Calu3 (cell line): ENCODE measurements at regions not wholly inside any gene's neighbourhood (a gene's known extent, or its start where the extent isn't known, plus 50 kb on each side); places are given as distances from the start of the nearest gene placed in this dataset.

Experiments used
- BruUV-seq: library from RNA; stranded (reverse); fragments of 400-500 nt; replicated peaks from 2 replicates; lab custom pipeline; 2021; lab: Mats Ljungman, UMichigan
- CTCF ChIA-PET: fragments of 300-600 bp; sonication (Branson Sonifier 250); formaldehyde crosslinking; loops from one replicate; lab custom pipeline; 2022; ENCODE audit warnings: antibody characterized with exemption; lab: Charles Lee
- DNase-seq: peaks from one replicate; pipeline ENCODE4 v3.0.0; 2022
- H3K27ac Mint-ChIP-seq: one replicate; pipeline ENCODE4 v1.8.0; 2022; ENCODE audit warnings: mixed read lengths; ENCODE audit not compliant: unreplicated experiment
- H3K27me3 Mint-ChIP-seq: one replicate; pipeline ENCODE4 v1.8.0; 2022; ENCODE audit warnings: mixed read lengths; ENCODE audit not compliant: unreplicated experiment
- H3K36me3 Mint-ChIP-seq: one replicate; pipeline ENCODE4 v1.8.0; 2022; ENCODE audit warnings: mild to moderate bottlenecking, moderate library complexity, mixed read lengths; ENCODE audit not compliant: insufficient read depth, unreplicated experiment
- H3K4me1 Mint-ChIP-seq: one replicate; pipeline ENCODE4 v1.8.0; 2022; ENCODE audit warnings: mild to moderate bottlenecking, low read depth, mixed read lengths; ENCODE audit not compliant: unreplicated experiment
- H3K4me3 Mint-ChIP-seq: one replicate; pipeline ENCODE4 v1.8.0; 2022; ENCODE audit warnings: mild to moderate bottlenecking, low read depth, moderate library complexity, mixed read lengths; ENCODE audit not compliant: unreplicated experiment
- H3K9me3 Mint-ChIP-seq: one replicate; pipeline ENCODE4 v1.8.0; 2022; ENCODE audit warnings: low read depth, mixed read lengths; ENCODE audit not compliant: unreplicated experiment
- intact Hi-C: fragments of 100-400 bp; cut with micrococcal nuclease; formaldehyde crosslinking; loops from one replicate; pipeline ENCODE4 v1.10.0; 2022; ENCODE audit not compliant: unreplicated experiment
- TF ChIP-seq, protein P1 (sequence below): fragments of 200-600 bp; IDR thresholded peaks from one replicate; pipeline ENCODE4 v1.8.0; 2022; ENCODE audit warnings: antibody characterized with exemption; ENCODE audit not compliant: unreplicated experiment

DNA sequence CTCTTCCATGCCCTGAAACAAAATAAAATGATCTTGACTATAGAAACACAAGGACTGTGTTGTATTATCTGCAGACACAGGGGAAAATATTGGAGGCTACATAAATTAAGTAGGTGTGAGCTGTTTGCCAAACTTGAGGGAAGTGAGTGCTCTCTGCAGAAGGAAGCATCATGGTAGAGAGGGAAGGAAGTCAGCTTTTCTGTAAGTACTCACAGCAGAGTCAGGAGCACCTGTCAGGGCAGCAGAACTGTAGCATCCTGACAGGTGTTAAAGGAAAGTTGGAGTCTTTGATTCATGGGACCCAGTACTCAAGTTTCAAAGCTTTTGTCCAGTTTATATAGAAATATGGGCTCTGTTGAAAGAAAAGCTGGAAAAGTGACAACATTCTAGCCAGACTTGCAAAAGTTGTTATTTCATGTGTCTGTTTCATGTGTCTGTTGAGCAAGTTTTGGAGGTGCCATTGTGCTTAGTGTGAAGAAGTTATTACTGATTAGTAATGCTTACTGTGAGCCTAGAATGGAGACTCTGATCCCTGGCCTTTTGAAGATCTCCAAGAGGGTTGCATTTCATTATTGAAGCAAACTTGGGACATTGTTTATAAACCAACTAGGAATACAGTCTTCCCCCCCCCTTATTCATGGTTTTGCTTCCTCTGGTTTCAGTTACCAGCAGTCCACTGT, 194.7 kb downstream of the SPATA31D1 start:
- intact Hi-C loops, result no loop called here
- TF ChIP-seq, protein P1, sequence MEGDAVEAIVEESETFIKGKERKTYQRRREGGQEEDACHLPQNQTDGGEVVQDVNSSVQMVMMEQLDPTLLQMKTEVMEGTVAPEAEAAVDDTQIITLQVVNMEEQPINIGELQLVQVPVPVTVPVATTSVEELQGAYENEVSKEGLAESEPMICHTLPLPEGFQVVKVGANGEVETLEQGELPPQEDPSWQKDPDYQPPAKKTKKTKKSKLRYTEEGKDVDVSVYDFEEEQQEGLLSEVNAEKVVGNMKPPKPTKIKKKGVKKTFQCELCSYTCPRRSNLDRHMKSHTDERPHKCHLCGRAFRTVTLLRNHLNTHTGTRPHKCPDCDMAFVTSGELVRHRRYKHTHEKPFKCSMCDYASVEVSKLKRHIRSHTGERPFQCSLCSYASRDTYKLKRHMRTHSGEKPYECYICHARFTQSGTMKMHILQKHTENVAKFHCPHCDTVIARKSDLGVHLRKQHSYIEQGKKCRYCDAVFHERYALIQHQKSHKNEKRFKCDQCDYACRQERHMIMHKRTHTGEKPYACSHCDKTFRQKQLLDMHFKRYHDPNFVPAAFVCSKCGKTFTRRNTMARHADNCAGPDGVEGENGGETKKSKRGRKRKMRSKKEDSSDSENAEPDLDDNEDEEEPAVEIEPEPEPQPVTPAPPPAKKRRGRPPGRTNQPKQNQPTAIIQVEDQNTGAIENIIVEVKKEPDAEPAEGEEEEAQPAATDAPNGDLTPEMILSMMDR, result no peak
- CTCF ChIA-PET, result no interaction called here
- no TSS peak for BruUV-seq
- no peaks in the 10 kb centered on the region for H3K9me3 Mint-ChIP-seq
- no peak overlapping the region for H3K27ac Mint-ChIP-seq
- H3K4me3 Mint-ChIP-seq, result no peak overlapping the region
- H3K4me1 Mint-ChIP-seq, result no peaks in the 10 kb centered on the region
- no peak for DNase-seq
- H3K27me3 Mint-ChIP-seq, result no peaks in the 10 kb centered on the region
- no peaks in the 10 kb centered on the region for H3K36me3 Mint-ChIP-seq

DNA sequence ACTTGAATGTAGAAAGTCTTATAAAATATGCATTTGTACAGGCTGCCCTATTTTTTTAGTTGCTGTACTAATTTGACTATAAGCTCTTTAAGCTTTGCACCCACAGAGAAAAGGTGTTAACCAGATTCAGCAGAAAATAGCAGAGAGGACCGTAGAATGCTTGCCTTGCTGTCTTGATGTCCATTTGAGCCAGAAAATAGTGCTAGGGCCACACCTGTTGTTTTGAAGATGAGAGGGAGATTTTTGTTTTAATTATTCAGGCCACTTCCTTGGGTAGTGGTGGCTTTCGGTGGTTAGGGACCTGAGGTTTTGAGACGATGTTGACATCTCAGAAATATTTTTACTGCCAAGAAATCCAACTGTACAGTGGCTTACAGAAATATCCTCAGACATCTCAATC, 196.0 kb downstream of the SPATA31D1 start:
- Mint-ChIP-seq H3K27ac (no peak overlapping the region), H3K4me3 (no peak overlapping the region), H3K27me3 (no peaks in the 10 kb centered on the region), H3K9me3 (no peaks in the 10 kb centered on the region), H3K4me1 (no peaks in the 10 kb centered on the region), H3K36me3 (no peaks in the 10 kb centered on the region)
- BruUV-seq, result no TSS peak
- TF ChIP-seq, protein P1, result no peak
- CTCF ChIA-PET, result no interaction called here
- intact Hi-C loops, result no loop called here
- no peak for DNase-seq

DNA sequence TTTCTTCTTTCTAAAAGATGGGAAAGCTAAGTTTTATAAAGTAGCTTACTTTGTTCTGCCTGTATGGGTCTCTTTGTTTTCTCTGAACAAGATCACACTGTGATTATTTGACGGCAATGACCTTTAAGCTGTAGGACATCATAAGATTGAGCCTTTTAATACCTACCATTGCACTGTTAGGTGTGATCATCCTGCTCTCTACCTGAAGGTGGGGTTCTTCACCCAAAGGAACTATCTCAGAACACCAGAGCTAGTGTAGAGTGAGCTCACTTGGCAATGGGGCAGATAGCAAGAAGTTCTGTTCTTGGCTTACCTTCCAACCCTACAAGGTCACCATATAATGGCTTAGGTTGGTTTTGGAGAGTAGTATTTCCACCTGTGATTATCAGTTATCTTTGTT, 200.2 kb downstream of the SPATA31D1 start:
- no peak overlapping the region for H3K4me3 Mint-ChIP-seq
- no TSS peak for BruUV-seq
- intact Hi-C loops, result no loop called here
- H3K36me3 Mint-ChIP-seq, result no peaks in the 10 kb centered on the region
- no peaks in the 10 kb centered on the region for H3K4me1 Mint-ChIP-seq
- peaks cover 3% of the 10 kb centered on the region for H3K9me3 Mint-ChIP-seq
- TF ChIP-seq, protein P1, result no peak
- no peaks in the 10 kb centered on the region for H3K27me3 Mint-ChIP-seq
- DNase-seq, result no peak
- CTCF ChIA-PET, result interaction anchor here (0.5 kb wide), 1 partner anchor 306 kb away, joined by 5 read pairs; no protein-coding TSS in a partner anchor
- no peak overlapping the region for H3K27ac Mint-ChIP-seq

DNA sequence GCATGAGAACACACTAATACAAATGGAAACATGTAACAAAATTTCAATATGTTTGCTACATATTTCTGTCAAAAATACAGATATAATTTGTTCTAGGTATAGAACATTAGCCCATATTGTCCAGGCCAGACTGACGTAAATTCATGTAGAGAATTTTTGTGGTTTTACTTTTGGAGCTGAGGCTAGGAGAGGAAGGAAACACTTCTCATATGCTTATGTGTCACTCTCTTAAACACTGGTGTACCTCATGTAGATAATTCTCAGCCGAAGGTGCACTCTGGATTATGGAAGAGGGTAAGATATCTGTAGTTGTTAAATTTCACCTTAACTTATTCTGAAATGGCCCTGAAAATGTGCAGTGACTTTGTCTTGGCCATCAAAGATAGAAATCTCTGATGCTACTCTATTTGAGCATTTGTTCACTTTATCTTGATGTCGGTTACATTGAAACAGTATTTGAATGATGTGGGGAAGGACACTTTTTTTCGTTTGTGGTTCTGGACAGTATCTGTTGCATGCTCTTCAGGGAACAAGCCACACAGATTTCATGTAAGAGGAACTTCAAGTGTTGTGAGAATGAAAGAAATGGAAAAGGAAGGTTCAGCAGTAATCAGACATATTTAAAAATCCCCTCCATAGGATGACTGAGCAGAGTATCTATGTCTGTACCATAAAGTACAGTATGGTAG, 202.7 kb downstream of the SPATA31D1 start:
- intact Hi-C loops, result no loop called here

More for the DNA sequence above, 202.7 kb downstream of the SPATA31D1 start:
- no peaks in the 10 kb centered on the region for H3K36me3 Mint-ChIP-seq
- H3K4me1 Mint-ChIP-seq, result no peaks in the 10 kb centered on the region
- no peak overlapping the region for H3K27ac Mint-ChIP-seq
- no peak for DNase-seq
- peaks cover 7% of the 10 kb centered on the region for H3K9me3 Mint-ChIP-seq
- no peaks in the 10 kb centered on the region for H3K27me3 Mint-ChIP-seq
- CTCF ChIA-PET, result no interaction called here
- H3K4me3 Mint-ChIP-seq, result no peak overlapping the region
- TF ChIP-seq, protein P1, result no peak
- BruUV-seq, result no TSS peak
